ENCODE measurements at regions not wholly inside any gene's neighbourhood (a gene's known extent, or its start where the extent isn't known, plus 50 kb on each side); places are given as distances from the start of the nearest gene placed in this dataset.

GRCh38 chr10:20988357-20988983 is 91.4 kb upstream of the NEBL start:
- RAD21 ChIA-PET (ENCODE audit: unreplicated experiment): no interaction called here
- Histone ChIP-seq H3K36me3 (ENCODE audit: control insufficient read depth in 2 of 2, insufficient read depth in 2 of 2, low read length in 1 of 2) (no peaks in the 10 kb centered on the region), H3K27me3 (replicated peaks in 1 of 2; ENCODE audit: control insufficient read depth in 2 of 2, insufficient read depth in 2 of 2, low read length in 1 of 2) (no peaks in the 10 kb centered on the region), H4K20me1 (ENCODE audit: control insufficient read depth, insufficient read depth) (no peaks in the 10 kb centered on the region), H3K9ac (ENCODE audit: control insufficient read depth, insufficient read depth, low read length) (no peak overlapping the region), H2AFZ (ENCODE audit: control insufficient read depth, low read depth, low read length) (no peak overlapping the region), H3K4me3 (no peak overlapping the region), H3K27ac (ENCODE audit: control insufficient read depth, insufficient read depth) (no peak overlapping the region), H3K79me2 (ENCODE audit: control insufficient read depth, insufficient read depth, low read length) (no peaks in the 10 kb centered on the region), H3K4me2 (ENCODE audit: control insufficient read depth, insufficient read depth) (no peak overlapping the region), H3K4me1 (ENCODE audit: control insufficient read depth, insufficient read depth, low read length) (no peaks in the 10 kb centered on the region), H3K9me3 (replicated peaks; ENCODE audit: control insufficient read depth, insufficient read depth, low read length) (no peaks in the 10 kb centered on the region)
- no TSS peak for BruUV-seq (replicated peaks)
- 8% methylated on average over 1 of the region's 1 CpG for WGBS (ENCODE audit: insufficient coverage, insufficient replicate concordance, low lambda C conversion rate, missing lambda C conversion rate)
- ATAC-seq (no peak), FAIRE-seq (no peak), DNase-seq (ENCODE audit: low read depth, low spot score) (no peak)
- in situ Hi-C loops (cut with MboI) (no loop called here), intact Hi-C loops (cut with micrococcal nuclease; ENCODE audit: unreplicated experiment) (no loop called here)
- CTCF ChIA-PET: no interaction called here
- POLR2A ChIA-PET: no interaction called here
- SMC1A ChIA-PET (ENCODE audit: uncharacterized antibody, unreplicated experiment): no interaction called here
- TF ChIP-seq HCFC1 (IDR thresholded peaks at IDR 0.05; ENCODE audit: low read length) (no peak), SREBF1 (IDR thresholded peaks at IDR 0.05; ENCODE audit: low read length) (no peak), ZNF24 (IDR thresholded peaks at IDR 0.05) (no peak), ZBTB40 (IDR thresholded peaks at IDR 0.05; ENCODE audit: borderline replicate concordance) (no peak), RUNX3 (IDR thresholded peaks at IDR 0.05; ENCODE audit: low read length) (no peak), SMC3 (IDR thresholded peaks at IDR 0.05; ENCODE audit: borderline replicate concordance, low read length) (no peak), TCF12 (IDR thresholded peaks at IDR 0.05; ENCODE audit: low read depth, low read length) (no peak), NFIC (IDR thresholded peaks at IDR 0.05; ENCODE audit: low read depth, low read length) (no peak), CHD4 (IDR thresholded peaks at IDR 0.05) (no peak), CUX1 (IDR thresholded peaks at IDR 0.05; ENCODE audit: insufficient replicate concordance, low read depth, low read length) (no peak), EED (IDR thresholded peaks at IDR 0.05; ENCODE audit: low read depth) (no peak), CBX3 (IDR thresholded peaks at IDR 0.05; ENCODE audit: borderline replicate concordance, low read depth) (no peak), POLR2A (IDR thresholded peaks at IDR 0.05; ENCODE audit: low read depth, low read length) (no peak), USF2 (IDR thresholded peaks at IDR 0.05; ENCODE audit: borderline replicate concordance, low read depth, low read length) (no peak), MEF2A (IDR thresholded peaks at IDR 0.05; ENCODE audit: insufficient read depth, low read depth, low read length) (no peak)
